HUES64 (cell line): ENCODE measurements at regions not wholly inside any gene's neighbourhood (a gene's known extent, or its start where the extent isn't known, plus 50 kb on each side); places are given as distances from the start of the nearest gene placed in this dataset.

Source experiments
- H3K27ac ChIP-seq: 2 replicates; pipeline ENCODE4 v1.7.0; 2013; ENCODE audit warnings: low read depth, low read length, inconsistent platforms
- H3K27me3 ChIP-seq: 2 replicates; pipeline ENCODE4 v1.6.1; 2013; ENCODE audit warnings: mild to moderate bottlenecking, low read length; ENCODE audit not compliant: insufficient read depth
- H3K36me3 ChIP-seq: 2 replicates; pipeline ENCODE4 v1.6.1; 2013; ENCODE audit warnings: mild to moderate bottlenecking, low read length; ENCODE audit not compliant: insufficient read depth
- H3K4me1 ChIP-seq: 2 replicates; pipeline ENCODE4 v1.6.1; 2013; ENCODE audit warnings: mild to moderate bottlenecking, low read length, moderate library complexity; ENCODE audit not compliant: insufficient read depth
- H3K4me3 ChIP-seq: 2 replicates; pipeline ENCODE4 v1.5.1; 2013; ENCODE audit warnings: mild to moderate bottlenecking, low read length, moderate library complexity
- H3K9ac ChIP-seq: 2 replicates; pipeline ENCODE4 v1.6.1; 2013; ENCODE audit warnings: mild to moderate bottlenecking, low read depth, low read length
- H3K9me3 ChIP-seq: 2 replicates; pipeline ENCODE4 v1.6.1; 2013; ENCODE audit warnings: low read depth, low read length; ENCODE audit not compliant: insufficient read depth
- WGBS: fragments of 150-250, 120-280 bp; methylation state at CpG from one replicate; pipeline ENCODE4 v1.1.7; 2013; ENCODE audit warnings: missing lambda C conversion rate; 5-methylcytosine and 5-hydroxymethylcytosine counted together

DNA sequence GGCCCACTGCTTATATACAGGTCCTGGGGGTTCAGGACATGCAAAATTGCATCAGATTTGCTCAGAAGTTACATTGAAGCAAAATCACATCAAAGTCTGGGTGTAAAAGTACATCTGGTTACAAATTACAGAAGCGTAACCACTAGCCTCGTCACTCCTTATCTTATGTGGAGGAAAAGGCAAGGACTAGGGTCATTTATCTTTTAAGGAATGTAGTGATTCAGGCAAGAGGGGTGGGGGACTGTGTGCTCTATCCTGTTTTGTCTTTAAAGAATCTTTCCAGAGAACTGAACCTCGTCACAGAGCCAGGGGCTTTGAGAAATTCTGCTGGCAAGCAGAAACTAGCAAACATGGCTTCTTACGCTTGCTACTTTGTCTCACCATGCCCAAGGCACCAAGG is 61.1 kb upstream of the RAB4A start:
- Histone ChIP-seq H3K4me1 (peaks cover 5% of the 10 kb centered on the region), H3K27ac (no peak overlapping the region), H3K9ac (no peak overlapping the region), H3K36me3 (no peaks in the 10 kb centered on the region), H3K4me3 (no peak overlapping the region), H3K27me3 (no peaks in the 10 kb centered on the region), H3K9me3 (no peaks in the 10 kb centered on the region)
- WGBS, result 90% methylated on average over 4 of the region's 4 CpGs

DNA sequence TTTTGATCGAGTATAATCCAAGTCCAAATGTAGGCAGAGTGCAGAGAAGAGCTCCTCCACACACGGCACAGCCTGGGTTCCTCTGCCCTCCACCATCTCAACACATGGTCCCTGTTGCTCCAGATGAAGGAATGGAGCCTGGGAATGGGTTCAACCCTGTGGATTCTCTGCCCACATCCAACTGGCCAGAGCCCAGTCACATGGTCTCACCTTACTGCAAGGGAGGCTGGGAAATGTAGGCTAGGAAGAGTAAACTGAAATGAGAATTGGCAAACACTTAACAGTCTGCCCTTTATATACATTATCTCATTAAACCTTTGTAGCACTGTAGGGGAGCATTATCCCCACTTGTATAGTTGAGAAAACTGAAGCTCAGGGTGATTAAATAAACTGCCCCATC is 60.1 kb upstream of the RAB4A start:
- Histone ChIP-seq H3K9me3 (no peaks in the 10 kb centered on the region), H3K9ac (no peak overlapping the region), H3K4me3 (no peak overlapping the region), H3K4me1 (no peaks in the 10 kb centered on the region), H3K27me3 (no peaks in the 10 kb centered on the region), H3K27ac (no peak overlapping the region), H3K36me3 (no peaks in the 10 kb centered on the region)
- 100% methylated on average over 1 of the region's 2 CpGs for WGBS

DNA sequence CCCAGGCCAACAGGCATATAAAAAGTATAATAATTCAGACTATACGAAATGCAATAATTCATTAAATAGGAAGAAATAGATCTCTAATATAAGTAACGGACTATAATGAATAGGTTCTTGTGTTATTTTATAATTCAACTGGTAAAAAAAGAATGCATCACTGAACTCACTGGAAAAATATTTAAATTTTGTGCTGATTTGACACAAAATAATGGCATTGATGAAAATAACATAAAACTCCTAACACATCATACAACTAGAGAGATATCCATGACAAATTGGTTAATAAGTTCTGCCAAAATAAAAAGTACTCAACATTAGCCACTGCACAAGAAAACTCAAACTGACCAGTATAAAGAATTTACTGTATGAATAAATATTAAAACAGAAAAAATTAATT is 57.1 kb upstream of the RAB4A start:
- H3K9me3 ChIP-seq, result no peaks in the 10 kb centered on the region
- WGBS, result no CpG with 5 or more reads among the region's 2 CpGs
- no peak overlapping the region for H3K27ac ChIP-seq
- no peak overlapping the region for H3K9ac ChIP-seq
- H3K4me1 ChIP-seq, result no peaks in the 10 kb centered on the region
- H3K36me3 ChIP-seq, result no peaks in the 10 kb centered on the region
- no peaks in the 10 kb centered on the region for H3K27me3 ChIP-seq
- no peak overlapping the region for H3K4me3 ChIP-seq

- no peaks in the 10 kb centered on the region for H3K9me3 ChIP-seq
- H3K27ac ChIP-seq, result no peak overlapping the region
- 83% methylated on average over 8 of the region's 8 CpGs for WGBS
- no peaks in the 10 kb centered on the region for H3K27me3 ChIP-seq
- H3K4me3 ChIP-seq, result no peak overlapping the region
- no peaks in the 10 kb centered on the region for H3K36me3 ChIP-seq
- H3K4me1 ChIP-seq, result peaks cover 4% of the 10 kb centered on the region; the same call in 1 of the 2 replicates
- H3K9ac ChIP-seq, result no peak overlapping the region
Observed at GRCh38 chr1:229217716-229218115, 53.2 kb upstream of the RAB4A start.

DNA sequence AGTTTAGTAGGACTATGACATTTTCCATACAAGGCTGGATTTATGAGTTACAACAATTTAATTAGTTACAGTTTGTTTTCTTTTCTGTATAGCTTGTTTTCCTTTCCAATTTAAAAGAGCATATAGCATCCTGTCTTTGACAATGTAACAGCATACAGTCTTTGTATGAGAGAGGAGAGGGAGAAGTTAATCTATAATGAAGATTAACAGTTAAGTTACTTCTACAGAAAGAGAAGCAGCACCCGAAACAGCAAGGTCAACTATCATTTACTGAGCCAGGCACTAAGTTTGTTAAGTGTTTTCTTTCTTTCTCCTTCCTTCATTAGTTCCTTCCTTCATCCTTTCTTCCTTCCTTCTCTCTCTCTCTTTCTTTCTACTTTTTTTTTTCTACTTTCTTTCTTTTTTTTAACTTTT is 52.3 kb upstream of the RAB4A start:
- no peak overlapping the region for H3K27ac ChIP-seq
- H3K36me3 ChIP-seq, result no peaks in the 10 kb centered on the region
- H3K9ac ChIP-seq, result no peak overlapping the region
- peaks cover 4% of the 10 kb centered on the region; the same call in 1 of the 2 replicates for H3K4me1 ChIP-seq
- WGBS, result 86% methylated on average over 1 of the region's 1 CpG
- no peak overlapping the region for H3K4me3 ChIP-seq
- no peaks in the 10 kb centered on the region for H3K27me3 ChIP-seq
- H3K9me3 ChIP-seq, result no peaks in the 10 kb centered on the region

- Histone ChIP-seq H3K9ac (no peak overlapping the region), H3K27me3 (no peaks in the 10 kb centered on the region), H3K9me3 (no peaks in the 10 kb centered on the region), H3K4me1 (peaks cover 4% of the 10 kb centered on the region; the same call in 1 of the 2 replicates), H3K36me3 (no peaks in the 10 kb centered on the region), H3K27ac (no peak overlapping the region), H3K4me3 (no peak overlapping the region)
- WGBS, result 93% methylated on average over 1 of the region's 1 CpG
Observed at GRCh38 chr1:229220163-229220846, 50.6 kb upstream of the RAB4A start.

GRCh38 chr1:229221106-229222019 is 49.5 kb upstream of the RAB4A start:
- Histone ChIP-seq H3K4me1 (peaks cover 4% of the 10 kb centered on the region; the same call in 1 of the 2 replicates), H3K27me3 (no peaks in the 10 kb centered on the region), H3K4me3 (no peak overlapping the region), H3K9ac (no peak overlapping the region), H3K9me3 (no peaks in the 10 kb centered on the region), H3K36me3 (no peaks in the 10 kb centered on the region), H3K27ac (no peak overlapping the region; the same call in 1 of the 2 replicates)
- 81% methylated on average over 7 of the region's 7 CpGs for WGBS
